Smooth muscle cell (in vitro differentiated cells): ENCODE measurements at regions not wholly inside any gene's neighbourhood (a gene's known extent, or its start where the extent isn't known, plus 50 kb on each side); places are given as distances from the start of the nearest gene placed in this dataset.
"Not testable (repeated sequence)": the region's sequence is repeated elsewhere in the genome, so short reads cannot be mapped to it uniquely, and the experiment has no call there.

Experiments
- DNase-seq: peaks from one replicate; lab custom pipeline; 2025; ENCODE audit not compliant: unreplicated experiment; lab: John Stamatoyannopoulos, UW
- H2AFZ ChIP-seq: fragments of 200-600 bp; sonication (generic); 2 replicates; pipeline ENCODE4 v1.6.0; 2016; ENCODE audit warnings: antibody characterized with exemption, low read depth, mild to moderate bottlenecking
- H3F3A ChIP-seq: fragments of 200-600 bp; sonication (generic); 2 replicates; pipeline ENCODE4 v1.6.0; 2017; ENCODE audit warnings: antibody characterized with exemption, low read depth
- H3K27ac ChIP-seq: fragments of 200-600 bp; sonication (generic); 2 replicates; pipeline ENCODE4 v1.5.1; 2016; ENCODE audit warnings: low read depth, mild to moderate bottlenecking
- H3K27me3 ChIP-seq: fragments of 200-600 bp; sonication (generic); 2 replicates; pipeline ENCODE4 v1.6.1; 2016; ENCODE audit warnings: low read depth, mild to moderate bottlenecking
- H3K36me3 ChIP-seq: fragments of 200-600 bp; sonication (generic); 2 replicates; pipeline ENCODE4 v1.5.1; 2016; ENCODE audit warnings: low read depth
- H3K4me1 ChIP-seq: fragments of 200-600 bp; sonication (generic); 2 replicates; pipeline ENCODE4 v1.5.1; 2016; ENCODE audit warnings: low read depth
- H3K4me2 ChIP-seq: fragments of 200-600 bp; sonication (generic); 2 replicates; pipeline ENCODE4 v1.6.0; 2016; ENCODE audit warnings: mild to moderate bottlenecking
- H3K4me3 ChIP-seq: fragments of 200-600 bp; sonication (generic); 2 replicates; pipeline ENCODE4 v1.5.1; 2016; ENCODE audit warnings: mild to moderate bottlenecking
- H3K79me2 ChIP-seq: fragments of 200-600 bp; sonication (generic); 2 replicates; pipeline ENCODE4 v1.6.0; 2016; ENCODE audit warnings: low read depth, mild to moderate bottlenecking
- H3K9ac ChIP-seq: fragments of 200-600 bp; sonication (generic); 2 replicates; pipeline ENCODE4 v1.6.0; 2016; ENCODE audit warnings: low read depth
- H3K9me3 ChIP-seq: fragments of 200-600 bp; sonication (generic); replicated peaks from 2 replicates; pipeline ENCODE4 v1.5.1; 2016; ENCODE audit warnings: low read depth
- H4K20me1 ChIP-seq: fragments of 200-600 bp; sonication (generic); 2 replicates; pipeline ENCODE4 v1.6.0; 2016; ENCODE audit warnings: low read depth
- WGBS: methylation state at CpG from one replicate; pipeline ENCODE4 v1.1.7; 2016; ENCODE audit warnings: low lambda C conversion rate; 5-methylcytosine and 5-hydroxymethylcytosine counted together
- TF ChIP-seq, protein P1 (sequence below): fragments of 200-600 bp; sonication (generic); IDR thresholded peaks from 2 replicates; pipeline ENCODE4 v1.5.1; 2017; ENCODE audit warnings: borderline replicate concordance, mild to moderate bottlenecking, antibody characterized with exemption; ENCODE audit not compliant: insufficient read depth, poor library complexity, severe bottlenecking

DNA sequence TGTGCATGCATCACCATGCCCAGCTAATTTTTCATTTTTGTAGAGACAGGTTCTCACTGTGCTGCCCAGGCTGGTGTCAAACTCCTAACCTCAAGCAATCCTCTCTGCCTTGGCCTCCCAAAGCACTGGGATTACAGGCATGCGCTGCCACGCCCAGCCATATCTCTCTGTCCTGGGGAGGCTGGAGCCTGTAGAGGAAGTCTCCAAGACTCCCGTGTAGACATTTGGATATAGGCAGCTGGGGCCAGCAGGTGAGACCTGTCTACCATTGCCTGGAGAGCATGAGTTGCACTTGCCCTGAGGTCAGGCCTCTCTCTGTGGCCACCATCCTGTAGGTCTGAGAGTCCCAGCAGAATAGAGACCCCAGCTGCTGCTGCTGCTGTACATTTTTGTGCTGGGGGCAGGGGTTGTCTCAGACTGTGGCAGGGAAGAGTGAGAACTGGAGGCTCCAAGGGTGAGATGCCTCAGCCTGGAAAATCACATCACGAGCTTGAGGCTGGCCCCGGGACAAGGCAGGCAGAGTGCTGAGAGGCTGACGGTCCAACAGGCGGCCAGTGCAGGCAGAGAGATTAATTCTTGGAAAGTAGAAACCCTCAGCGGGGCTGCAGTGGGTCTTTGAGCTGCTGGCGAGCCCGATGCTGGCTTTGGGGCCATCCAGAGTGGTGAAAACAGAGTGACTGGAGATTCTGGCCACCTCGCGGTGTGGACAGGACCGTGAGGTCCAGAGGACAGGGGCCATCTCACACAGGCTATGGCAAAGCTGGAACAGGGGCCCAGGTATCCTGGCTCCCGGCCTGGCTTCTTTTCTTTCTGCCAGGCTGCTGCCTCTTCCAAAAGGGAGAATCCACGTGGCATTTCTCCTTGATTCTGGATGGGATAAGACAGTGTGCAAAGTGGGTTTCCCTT is 60.9 kb downstream of the TMEM270 start:
- Histone ChIP-seq H3F3A (no peaks in the 10 kb centered on the region), H3K36me3 (no peaks in the 10 kb centered on the region), H3K4me1 (no peaks in the 10 kb centered on the region), H4K20me1 (no peaks in the 10 kb centered on the region), H3K9ac (no peak overlapping the region), H3K27me3 (peaks cover 10% of the 10 kb centered on the region), H3K4me2 (no peak overlapping the region), H3K79me2 (no peaks in the 10 kb centered on the region), H3K9me3 (no peaks in the 10 kb centered on the region), H3K27ac (no peak overlapping the region), H2AFZ (no peak overlapping the region), H3K4me3 (no peak overlapping the region)
- no peak for DNase-seq
- 92% methylated on average over 15 of the region's 15 CpGs for WGBS
- TF ChIP-seq, protein P1, sequence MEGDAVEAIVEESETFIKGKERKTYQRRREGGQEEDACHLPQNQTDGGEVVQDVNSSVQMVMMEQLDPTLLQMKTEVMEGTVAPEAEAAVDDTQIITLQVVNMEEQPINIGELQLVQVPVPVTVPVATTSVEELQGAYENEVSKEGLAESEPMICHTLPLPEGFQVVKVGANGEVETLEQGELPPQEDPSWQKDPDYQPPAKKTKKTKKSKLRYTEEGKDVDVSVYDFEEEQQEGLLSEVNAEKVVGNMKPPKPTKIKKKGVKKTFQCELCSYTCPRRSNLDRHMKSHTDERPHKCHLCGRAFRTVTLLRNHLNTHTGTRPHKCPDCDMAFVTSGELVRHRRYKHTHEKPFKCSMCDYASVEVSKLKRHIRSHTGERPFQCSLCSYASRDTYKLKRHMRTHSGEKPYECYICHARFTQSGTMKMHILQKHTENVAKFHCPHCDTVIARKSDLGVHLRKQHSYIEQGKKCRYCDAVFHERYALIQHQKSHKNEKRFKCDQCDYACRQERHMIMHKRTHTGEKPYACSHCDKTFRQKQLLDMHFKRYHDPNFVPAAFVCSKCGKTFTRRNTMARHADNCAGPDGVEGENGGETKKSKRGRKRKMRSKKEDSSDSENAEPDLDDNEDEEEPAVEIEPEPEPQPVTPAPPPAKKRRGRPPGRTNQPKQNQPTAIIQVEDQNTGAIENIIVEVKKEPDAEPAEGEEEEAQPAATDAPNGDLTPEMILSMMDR = no peak

DNA sequence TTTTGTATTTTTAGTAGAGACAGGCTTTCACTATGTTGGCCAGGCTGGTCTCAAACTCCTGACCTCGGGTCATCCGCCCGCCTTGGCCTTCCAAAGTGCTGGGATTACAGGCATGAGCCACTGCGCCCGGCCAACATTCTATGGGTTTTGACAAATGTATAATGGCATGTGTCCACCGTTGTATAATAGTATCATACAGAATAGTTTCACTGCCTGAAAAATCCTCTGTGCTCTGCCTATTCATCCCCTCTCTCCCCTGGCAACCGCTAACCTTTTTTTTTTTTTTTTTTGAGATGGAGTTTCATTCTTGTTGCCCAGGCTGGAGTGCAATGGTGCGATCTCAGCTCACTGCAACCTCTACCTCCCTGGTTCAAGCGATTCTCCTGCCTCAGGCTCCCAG is 67.7 kb downstream of the TMEM270 start:
- not testable (repeated sequence) for H3F3A ChIP-seq, H3K9ac ChIP-seq, H3K4me1 ChIP-seq, H3K9me3 ChIP-seq, H2AFZ ChIP-seq, H3K36me3 ChIP-seq, H4K20me1 ChIP-seq, H3K4me2 ChIP-seq, DNase-seq, H3K4me3 ChIP-seq, H3K27ac ChIP-seq, H3K79me2 ChIP-seq, H3K27me3 ChIP-seq
- 96% methylated on average over 9 of the region's 9 CpGs for WGBS

DNA sequence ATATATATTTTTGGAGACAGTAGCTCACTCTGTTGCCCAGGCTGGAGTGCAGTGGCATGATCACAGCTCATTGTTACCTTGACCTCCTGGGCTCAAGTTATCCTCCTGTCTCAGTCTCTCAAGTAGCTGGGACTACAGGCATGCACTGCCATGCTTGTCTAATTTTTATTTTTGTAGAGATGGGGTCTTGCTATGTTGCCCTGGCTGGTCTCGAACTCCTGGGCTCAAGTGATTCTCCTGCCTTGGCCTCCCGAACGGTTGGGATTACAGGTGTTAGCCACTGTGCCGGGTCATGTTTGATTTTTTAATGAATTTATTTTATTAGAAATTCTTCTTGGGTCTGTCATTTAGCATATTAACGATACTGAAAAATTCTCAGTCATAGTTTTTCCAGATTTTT is 70.5 kb downstream of the TMEM270 start:
- Histone ChIP-seq H3K27ac (no peak overlapping the region), H2AFZ (no peak overlapping the region), H3K4me2 (no peak overlapping the region), H3K4me3 (no peak overlapping the region), H3K36me3 (no peaks in the 10 kb centered on the region), H3K9ac (no peak overlapping the region), H4K20me1 (no peaks in the 10 kb centered on the region), H3K79me2 (no peaks in the 10 kb centered on the region), H3K9me3 (no peaks in the 10 kb centered on the region), H3K27me3 (no peaks in the 10 kb centered on the region), H3F3A (no peaks in the 10 kb centered on the region), H3K4me1 (no peaks in the 10 kb centered on the region)
- TF ChIP-seq, protein P1 = no peak
- DNase-seq = no peak
- 91% methylated on average over 5 of the region's 5 CpGs for WGBS

DNA sequence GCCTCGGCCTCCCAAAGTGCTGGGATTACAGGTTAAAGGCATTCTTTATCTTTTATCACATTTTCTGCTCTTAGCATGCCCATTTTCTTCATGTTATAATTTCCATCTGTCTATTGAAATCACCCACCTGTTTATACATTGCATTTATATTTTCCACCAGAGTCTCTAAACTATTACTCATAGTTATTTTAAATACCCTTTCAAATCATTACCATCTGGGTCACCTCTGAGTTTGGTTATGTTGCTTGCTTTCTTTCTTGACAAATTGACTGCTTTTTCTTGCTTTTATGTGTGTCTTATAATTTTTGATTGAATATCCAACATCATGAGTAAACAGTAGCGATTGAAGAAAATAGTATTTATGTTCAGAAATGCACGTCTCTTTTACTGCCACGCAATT is 71.4 kb downstream of the TMEM270 start:
- no peaks in the 10 kb centered on the region for H3K79me2 ChIP-seq
- 96% methylated on average over 4 of the region's 4 CpGs for WGBS
- H3F3A ChIP-seq = no peaks in the 10 kb centered on the region
- H3K4me3 ChIP-seq = no peak overlapping the region
- H3K27ac ChIP-seq = no peak overlapping the region
- H3K4me1 ChIP-seq = no peaks in the 10 kb centered on the region
- no peak overlapping the region for H2AFZ ChIP-seq
- H3K27me3 ChIP-seq = peaks cover 5% of the 10 kb centered on the region
- TF ChIP-seq, protein P1 = no peak
- H3K9ac ChIP-seq = no peak overlapping the region
- no peaks in the 10 kb centered on the region for H3K9me3 ChIP-seq
- no peak overlapping the region for H3K4me2 ChIP-seq
- H3K36me3 ChIP-seq = no peaks in the 10 kb centered on the region
- no peak for DNase-seq
- H4K20me1 ChIP-seq = no peaks in the 10 kb centered on the region
